Stimulated activated memory B cell treated with anti-CD40 and anti-IgM and Interleukin-4, amounts not matched to agents 10 μg/mL and 1 μg/mL and 100 μg/mL, for 72 hours (primary cell): ENCODE measurements at regions not wholly inside any gene's neighbourhood (a gene's known extent, or its start where the extent isn't known, plus 50 kb on each side); places are given as distances from the start of the nearest gene placed in this dataset.
A peak's percentile ranks its signal among the peaks of the same experiment; 100 is the strongest.

Experiments used
- ATAC-seq: fragments of 150-1000 bp; cut with Tn5 transposase; 2 replicates; pipeline ENCODE4 v1.10.0; 2021
- H3K27ac Mint-ChIP-seq: one replicate; pipeline ENCODE4 v1.8.0; 2022; ENCODE audit warnings: mild to moderate bottlenecking, mixed read lengths
- H3K27me3 Mint-ChIP-seq: one replicate; pipeline ENCODE4 v1.8.0; 2022; ENCODE audit warnings: mixed read lengths
- H3K36me3 Mint-ChIP-seq: one replicate; pipeline ENCODE4 v1.8.0; 2022; ENCODE audit warnings: mixed read lengths
- H3K4me1 Mint-ChIP-seq: one replicate; pipeline ENCODE4 v1.8.0; 2022; ENCODE audit warnings: mixed read lengths
- H3K4me3 Mint-ChIP-seq: one replicate; pipeline ENCODE4 v1.8.0; 2022; ENCODE audit warnings: mild to moderate bottlenecking, moderate library complexity, mixed read lengths
- H3K9me3 Mint-ChIP-seq: one replicate; pipeline ENCODE4 v1.8.0; 2022; ENCODE audit warnings: mixed read lengths

DNA sequence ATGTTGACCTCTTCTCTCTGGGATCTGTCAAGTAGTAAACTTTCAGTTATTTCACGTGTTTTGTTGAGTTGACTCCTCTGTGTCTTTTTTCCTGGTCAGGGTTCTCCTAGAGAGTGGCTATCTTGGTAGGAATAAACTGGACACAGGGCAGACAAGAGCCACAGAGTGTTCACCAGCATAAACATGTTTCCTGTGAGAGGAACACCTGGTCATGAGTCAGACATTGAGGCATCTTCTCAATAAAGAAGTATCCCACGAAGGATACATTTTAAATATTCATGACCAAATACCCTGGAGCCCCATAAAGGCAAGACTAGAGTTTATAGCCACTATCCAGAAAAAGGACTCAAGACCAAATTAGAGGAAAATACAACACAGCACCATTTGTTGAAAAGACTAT lies 269.7 kb upstream of the ZNF521 start:
- H3K27me3 Mint-ChIP-seq = no peaks in the 10 kb centered on the region
- H3K9me3 Mint-ChIP-seq = peaks cover 11% of the 10 kb centered on the region
- no peak for ATAC-seq
- no peaks in the 10 kb centered on the region for H3K36me3 Mint-ChIP-seq
- no peaks in the 10 kb centered on the region for H3K4me1 Mint-ChIP-seq
- no peak overlapping the region for H3K27ac Mint-ChIP-seq
- no peak overlapping the region for H3K4me3 Mint-ChIP-seq

GRCh38 chr18:25621144-25621543 lies 269.2 kb upstream of the ZNF521 start:
- no peaks in the 10 kb centered on the region for H3K4me1 Mint-ChIP-seq
- H3K27me3 Mint-ChIP-seq = no peaks in the 10 kb centered on the region
- peaks cover 8% of the 10 kb centered on the region for H3K9me3 Mint-ChIP-seq
- H3K36me3 Mint-ChIP-seq = no peaks in the 10 kb centered on the region
- no peak overlapping the region for H3K27ac Mint-ChIP-seq
- no peak for ATAC-seq
- no peak overlapping the region for H3K4me3 Mint-ChIP-seq

DNA sequence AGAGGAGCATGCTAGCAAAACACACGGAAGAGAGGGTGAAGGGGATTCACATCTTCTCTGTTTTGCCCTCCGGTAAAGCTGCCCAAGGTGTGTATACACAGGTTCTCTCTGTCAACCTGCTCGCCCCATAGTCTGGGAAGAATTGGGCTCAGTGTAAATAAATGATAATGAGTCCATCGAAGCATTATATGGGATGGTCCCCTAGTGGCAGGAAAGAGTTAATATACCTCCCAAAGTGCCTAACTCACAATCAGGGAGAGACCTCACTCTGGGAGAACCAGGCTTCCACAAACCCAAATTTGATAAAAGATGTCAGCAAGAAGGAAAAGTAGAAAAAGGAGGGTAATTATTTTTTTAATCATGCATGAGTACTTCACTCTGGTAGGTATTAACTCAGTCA lies 262.2 kb upstream of the ZNF521 start:
- Mint-ChIP-seq H3K27me3 (no peaks in the 10 kb centered on the region), H3K9me3 (peaks cover 4% of the 10 kb centered on the region), H3K4me3 (no peak overlapping the region), H3K36me3 (no peaks in the 10 kb centered on the region), H3K4me1 (no peaks in the 10 kb centered on the region), H3K27ac (no peak overlapping the region)
- no peak for ATAC-seq

DNA sequence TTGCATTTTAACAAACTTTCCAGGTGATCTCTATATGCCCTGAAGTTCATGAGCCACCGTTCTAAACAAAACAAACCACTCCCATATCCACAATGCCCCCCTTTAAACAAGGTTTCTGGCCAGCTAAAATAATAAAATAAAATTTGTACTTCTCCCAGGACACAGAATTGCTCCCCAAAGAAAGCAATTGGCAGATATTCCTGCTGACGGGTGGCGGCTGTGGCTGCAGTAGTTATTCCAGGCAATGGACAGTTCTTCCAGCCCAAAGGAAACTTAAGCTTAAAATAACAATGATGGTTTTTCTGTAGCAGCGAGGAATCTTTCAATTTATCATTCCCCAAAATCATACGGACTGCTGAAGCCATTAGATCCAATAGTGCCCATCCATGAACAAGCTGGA lies 260.5 kb upstream of the ZNF521 start:
- H3K4me1 Mint-ChIP-seq = no peaks in the 10 kb centered on the region
- no peak overlapping the region for H3K4me3 Mint-ChIP-seq
- H3K27me3 Mint-ChIP-seq = no peaks in the 10 kb centered on the region
- ATAC-seq = no peak
- peaks cover 4% of the 10 kb centered on the region for H3K9me3 Mint-ChIP-seq
- no peak overlapping the region for H3K27ac Mint-ChIP-seq
- no peaks in the 10 kb centered on the region for H3K36me3 Mint-ChIP-seq

DNA sequence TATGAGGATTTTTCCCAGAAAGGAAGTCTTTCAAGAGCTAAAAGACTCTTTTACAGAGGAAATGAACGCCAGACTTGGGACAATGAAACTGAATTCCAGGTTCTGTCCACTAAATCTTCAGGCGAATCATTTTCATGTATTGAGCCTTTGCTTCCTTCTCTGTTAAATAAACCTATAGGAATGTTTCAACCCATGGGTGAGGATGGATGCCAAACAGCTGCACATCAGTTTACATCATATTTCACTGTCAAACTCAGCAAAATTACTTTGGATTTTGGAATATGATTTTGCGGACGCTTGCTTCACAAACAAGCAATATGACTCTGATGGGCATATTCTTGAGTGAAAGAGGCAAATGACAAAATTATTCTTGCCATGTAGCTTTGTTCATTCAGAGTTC lies 256.1 kb upstream of the ZNF521 start:
- no peak overlapping the region for H3K4me3 Mint-ChIP-seq
- H3K9me3 Mint-ChIP-seq = peaks cover 4% of the 10 kb centered on the region
- no peaks in the 10 kb centered on the region for H3K27me3 Mint-ChIP-seq
- H3K36me3 Mint-ChIP-seq = no peaks in the 10 kb centered on the region
- no peak for ATAC-seq
- H3K4me1 Mint-ChIP-seq = no peaks in the 10 kb centered on the region
- H3K27ac Mint-ChIP-seq = no peak overlapping the region

DNA sequence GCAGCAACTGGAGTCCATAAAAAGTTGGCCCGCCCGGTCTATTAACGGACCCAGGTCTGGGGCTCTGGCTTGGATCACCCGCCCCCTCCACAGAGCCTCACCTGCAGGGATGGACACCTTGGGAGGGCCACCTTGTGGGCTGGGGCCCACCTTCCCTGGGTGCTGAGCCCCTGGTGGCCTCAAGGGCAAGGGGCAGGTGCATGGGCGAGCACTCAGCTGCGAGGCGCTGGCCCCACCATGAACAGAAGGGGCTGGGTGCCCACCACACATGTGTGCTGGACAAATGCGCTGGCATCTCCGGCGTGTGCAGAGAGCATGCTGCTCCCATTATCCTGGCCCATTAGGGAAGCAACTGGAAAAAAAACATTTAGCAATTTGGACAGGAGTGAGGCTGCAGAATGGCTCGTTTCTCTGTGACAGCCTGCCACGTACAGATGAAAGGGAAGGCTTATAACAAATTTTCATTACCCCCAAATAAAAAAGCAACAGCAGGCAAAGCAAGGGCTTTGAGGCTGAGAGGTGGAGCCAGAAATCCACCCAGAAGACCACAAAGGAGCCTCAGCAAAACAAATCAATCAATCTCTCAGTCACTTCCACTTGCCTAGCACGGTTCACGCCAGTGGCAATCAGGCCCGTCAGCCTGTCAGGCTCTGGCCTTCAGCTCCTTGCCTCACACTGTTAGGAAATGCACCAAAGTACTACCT lies 253.1 kb upstream of the ZNF521 start:
- H3K4me1 Mint-ChIP-seq = no peaks in the 10 kb centered on the region
- H3K27me3 Mint-ChIP-seq = peaks cover 18% of the 10 kb centered on the region
- peak; percentile 44 for ATAC-seq
- H3K27ac Mint-ChIP-seq = no peak overlapping the region
- H3K9me3 Mint-ChIP-seq = peaks cover 7% of the 10 kb centered on the region
- no peaks in the 10 kb centered on the region for H3K36me3 Mint-ChIP-seq
- H3K4me3 Mint-ChIP-seq = no peak overlapping the region

GRCh38 chr18:25604196-25604893 lies 252.4 kb upstream of the ZNF521 start:
- Mint-ChIP-seq H3K27me3 (peaks cover 19% of the 10 kb centered on the region), H3K27ac (no peak overlapping the region), H3K36me3 (no peaks in the 10 kb centered on the region), H3K4me3 (no peak overlapping the region), H3K9me3 (peaks cover 3% of the 10 kb centered on the region), H3K4me1 (no peaks in the 10 kb centered on the region)
- ATAC-seq = no peak

DNA sequence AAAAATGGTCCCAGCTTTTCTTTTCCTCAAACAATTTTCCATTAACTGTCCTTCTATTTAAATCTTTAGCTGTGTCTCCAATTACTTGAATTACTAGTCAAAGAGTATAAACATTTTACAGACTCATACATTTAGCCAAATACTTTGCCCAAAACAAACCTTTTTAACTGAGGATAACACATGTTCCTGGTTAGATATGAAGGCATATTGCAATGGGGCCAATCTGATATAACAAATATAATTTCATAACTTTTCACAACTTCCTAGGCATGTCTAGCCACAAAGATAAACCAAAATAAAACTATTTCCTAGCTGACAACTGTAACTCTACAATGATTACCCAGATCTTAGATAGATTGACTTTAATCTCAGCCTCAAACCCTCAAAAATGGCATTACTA lies 247.5 kb upstream of the ZNF521 start:
- no peak for ATAC-seq
- H3K9me3 Mint-ChIP-seq = peaks cover 3% of the 10 kb centered on the region
- no peaks in the 10 kb centered on the region for H3K4me1 Mint-ChIP-seq
- no peaks in the 10 kb centered on the region for H3K36me3 Mint-ChIP-seq
- H3K4me3 Mint-ChIP-seq = no peak overlapping the region
- peaks cover 19% of the 10 kb centered on the region for H3K27me3 Mint-ChIP-seq
- H3K27ac Mint-ChIP-seq = no peak overlapping the region

- peaks cover 3% of the 10 kb centered on the region for H3K9me3 Mint-ChIP-seq
- H3K4me1 Mint-ChIP-seq = no peaks in the 10 kb centered on the region
Measured at GRCh38 chr18:25597476-25597875, 245.5 kb upstream of the ZNF521 start.

DNA sequence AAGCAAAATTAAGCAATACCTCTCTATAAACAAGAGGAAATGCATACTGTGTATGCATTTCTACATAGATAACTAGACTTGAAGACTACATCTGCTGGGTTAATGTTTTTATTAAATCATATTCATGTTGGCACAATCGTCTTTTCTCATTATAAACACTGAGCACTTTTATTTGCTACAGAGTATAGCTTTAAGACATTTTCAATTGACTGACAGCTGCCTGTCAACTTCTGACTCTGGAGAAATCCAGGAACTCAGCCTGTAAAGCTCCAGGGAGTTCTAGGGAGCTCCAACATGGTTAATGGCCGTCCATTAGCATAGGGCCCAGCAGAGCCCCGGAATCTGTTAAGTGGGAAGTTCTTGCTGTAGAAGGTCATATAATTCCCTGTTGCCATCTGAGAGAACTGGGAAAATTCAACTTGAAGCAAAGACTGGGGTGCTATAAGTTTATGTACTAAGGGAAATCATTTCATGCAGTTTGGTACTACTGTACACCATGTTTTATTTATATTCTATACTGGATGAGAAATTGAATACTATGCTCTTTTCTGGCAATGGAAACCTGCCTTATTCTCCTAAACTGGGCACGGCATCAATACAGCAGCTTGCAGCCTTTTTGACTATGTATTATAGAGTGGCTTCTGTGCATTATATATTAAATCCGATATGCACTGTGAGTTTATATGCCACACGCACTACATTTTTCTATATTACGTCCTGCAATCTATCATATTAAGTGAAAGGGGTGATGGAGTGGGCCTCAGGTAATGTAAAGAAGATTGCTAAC lies 243.5 kb upstream of the ZNF521 start:
- Mint-ChIP-seq H3K4me3 (no peak overlapping the region), H3K36me3 (no peaks in the 10 kb centered on the region), H3K27me3 (peaks cover 5% of the 10 kb centered on the region), H3K4me1 (no peaks in the 10 kb centered on the region), H3K27ac (no peak overlapping the region), H3K9me3 (no peaks in the 10 kb centered on the region)
- ATAC-seq = no peak

More at GRCh38 chr18:25597476-25597875, 245.5 kb upstream of the ZNF521 start:
- Mint-ChIP-seq H3K27me3 (peaks cover 19% of the 10 kb centered on the region), H3K27ac (no peak overlapping the region), H3K36me3 (no peaks in the 10 kb centered on the region), H3K4me3 (no peak overlapping the region)
- ATAC-seq = no peak

DNA sequence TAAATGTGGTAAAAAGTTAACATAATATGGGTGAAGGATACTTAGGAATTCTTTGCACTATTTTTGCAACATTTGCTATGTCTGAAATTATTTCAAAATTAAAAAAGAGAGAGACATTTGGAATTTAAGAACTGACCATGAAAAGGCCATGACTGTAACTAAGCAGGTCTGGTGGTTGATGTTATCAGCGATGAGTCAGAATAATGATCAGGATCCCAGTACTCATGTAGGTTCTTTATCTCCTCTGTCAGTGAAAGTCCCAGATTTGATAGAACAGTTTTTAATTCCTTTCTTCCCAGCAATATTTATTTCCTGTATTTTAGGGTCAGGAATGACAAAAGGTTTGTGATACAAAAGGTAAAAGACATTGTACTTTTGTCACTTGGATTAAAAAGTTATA lies 242.4 kb upstream of the ZNF521 start:
- Mint-ChIP-seq H3K27ac (no peak overlapping the region), H3K36me3 (no peaks in the 10 kb centered on the region), H3K27me3 (no peaks in the 10 kb centered on the region), H3K4me3 (no peak overlapping the region), H3K9me3 (no peaks in the 10 kb centered on the region), H3K4me1 (no peaks in the 10 kb centered on the region)
- ATAC-seq = no peak

DNA sequence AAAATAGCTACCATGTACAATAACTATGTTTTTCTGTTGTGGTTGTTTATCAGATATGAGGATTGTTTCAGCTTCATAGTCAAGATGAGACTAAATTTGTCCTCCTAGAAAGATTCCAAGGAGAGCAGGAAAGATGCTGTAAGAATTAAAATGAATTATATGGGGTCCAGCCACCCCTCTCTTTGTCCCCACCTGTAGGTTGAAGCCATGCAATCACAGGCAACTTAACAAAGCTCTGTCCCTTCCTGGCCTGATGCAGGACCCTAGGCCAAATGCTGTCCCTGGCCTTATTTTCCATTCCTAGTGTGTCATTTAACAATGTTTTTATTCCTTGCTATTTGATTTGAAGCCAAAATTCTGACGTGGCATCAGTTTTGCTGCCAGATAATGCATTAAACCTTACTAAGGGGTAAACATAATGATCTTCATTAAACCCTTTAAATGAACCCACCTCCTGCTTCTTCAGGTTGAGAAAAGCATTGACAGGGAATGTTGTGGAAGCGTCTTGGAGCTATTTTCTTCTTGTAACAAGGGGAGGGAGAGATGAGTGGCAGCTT lies 240.9 kb upstream of the ZNF521 start:
- no peaks in the 10 kb centered on the region for H3K36me3 Mint-ChIP-seq
- H3K27me3 Mint-ChIP-seq = no peaks in the 10 kb centered on the region
- ATAC-seq = no peak
- H3K9me3 Mint-ChIP-seq = peaks cover 4% of the 10 kb centered on the region
- no peak overlapping the region for H3K27ac Mint-ChIP-seq
- no peak overlapping the region for H3K4me3 Mint-ChIP-seq
- H3K4me1 Mint-ChIP-seq = no peaks in the 10 kb centered on the region

- Mint-ChIP-seq H3K27me3 (no peaks in the 10 kb centered on the region), H3K4me3 (no peak overlapping the region), H3K4me1 (no peaks in the 10 kb centered on the region), H3K9me3 (peaks cover 5% of the 10 kb centered on the region), H3K36me3 (no peaks in the 10 kb centered on the region), H3K27ac (no peak overlapping the region)
- ATAC-seq = no peak
Measured at GRCh38 chr18:25590456-25590855, 238.5 kb upstream of the ZNF521 start.

DNA sequence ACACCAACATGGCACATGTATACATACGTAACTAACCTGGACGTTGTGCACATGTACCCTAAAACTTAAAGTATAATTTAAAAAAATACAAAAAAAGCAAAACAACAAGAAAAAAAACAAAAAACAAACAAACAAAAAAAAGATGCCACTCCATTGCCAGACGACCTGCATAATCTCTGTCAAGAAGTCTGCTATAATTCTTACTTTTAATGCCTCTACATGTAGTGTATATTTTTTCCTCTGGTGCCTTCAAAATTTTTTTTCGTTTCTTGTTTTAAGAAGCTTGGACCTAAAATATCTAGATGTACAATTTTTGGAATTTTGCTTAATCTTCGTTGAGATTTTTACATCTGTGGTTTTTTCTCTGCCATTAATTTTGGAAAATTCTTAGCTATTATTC lies 235.6 kb upstream of the ZNF521 start:
- H3K4me3 Mint-ChIP-seq = no peak overlapping the region
- no peaks in the 10 kb centered on the region for H3K27me3 Mint-ChIP-seq
- peaks cover 8% of the 10 kb centered on the region for H3K9me3 Mint-ChIP-seq
- no peak overlapping the region for H3K27ac Mint-ChIP-seq
- ATAC-seq = no peak
- H3K4me1 Mint-ChIP-seq = no peaks in the 10 kb centered on the region
- no peaks in the 10 kb centered on the region for H3K36me3 Mint-ChIP-seq

- Mint-ChIP-seq H3K4me3 (no peak overlapping the region), H3K9me3 (peaks cover 3% of the 10 kb centered on the region), H3K36me3 (no peaks in the 10 kb centered on the region), H3K27me3 (no peaks in the 10 kb centered on the region), H3K27ac (no peak overlapping the region), H3K4me1 (no peaks in the 10 kb centered on the region)
- no peak for ATAC-seq
Measured at GRCh38 chr18:25568986-25569385, 217.0 kb upstream of the ZNF521 start.
